ENCODE measurements at regions not wholly inside any gene's neighbourhood (a gene's known extent, or its start where the extent isn't known, plus 50 kb on each side); places are given as distances from the start of the nearest gene placed in this dataset.

GRCh38 chr3:22885574-22886341 lies 317.4 kb upstream of the UBE2E2 start:
- TF ChIP-seq, protein P1, sequence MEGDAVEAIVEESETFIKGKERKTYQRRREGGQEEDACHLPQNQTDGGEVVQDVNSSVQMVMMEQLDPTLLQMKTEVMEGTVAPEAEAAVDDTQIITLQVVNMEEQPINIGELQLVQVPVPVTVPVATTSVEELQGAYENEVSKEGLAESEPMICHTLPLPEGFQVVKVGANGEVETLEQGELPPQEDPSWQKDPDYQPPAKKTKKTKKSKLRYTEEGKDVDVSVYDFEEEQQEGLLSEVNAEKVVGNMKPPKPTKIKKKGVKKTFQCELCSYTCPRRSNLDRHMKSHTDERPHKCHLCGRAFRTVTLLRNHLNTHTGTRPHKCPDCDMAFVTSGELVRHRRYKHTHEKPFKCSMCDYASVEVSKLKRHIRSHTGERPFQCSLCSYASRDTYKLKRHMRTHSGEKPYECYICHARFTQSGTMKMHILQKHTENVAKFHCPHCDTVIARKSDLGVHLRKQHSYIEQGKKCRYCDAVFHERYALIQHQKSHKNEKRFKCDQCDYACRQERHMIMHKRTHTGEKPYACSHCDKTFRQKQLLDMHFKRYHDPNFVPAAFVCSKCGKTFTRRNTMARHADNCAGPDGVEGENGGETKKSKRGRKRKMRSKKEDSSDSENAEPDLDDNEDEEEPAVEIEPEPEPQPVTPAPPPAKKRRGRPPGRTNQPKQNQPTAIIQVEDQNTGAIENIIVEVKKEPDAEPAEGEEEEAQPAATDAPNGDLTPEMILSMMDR (IDR thresholded peaks at IDR 0.05), result no peak
- no peak for TF ChIP-seq POLR2A (IDR thresholded peaks at IDR 0.05)
- TF ChIP-seq POLR2AphosphoS5 (IDR thresholded peaks at IDR 0.05), result no peak
